Activated CD4-positive, alpha-beta T cell treated with anti-CD3 and anti-CD28 coated beads, Interleukin-10, Interleukin-2, amounts not matched to agents 100 ng/mL and 50 ng/mL, durations not matched to agents 16 hours and 8 hours (primary cell): ENCODE measurements at regions not wholly inside any gene's neighbourhood (a gene's known extent, or its start where the extent isn't known, plus 50 kb on each side); places are given as distances from the start of the nearest gene placed in this dataset.
A peak's percentile ranks its signal among the peaks of the same experiment; 100 is the strongest.
"Not testable (repeated sequence)": the region's sequence is repeated elsewhere in the genome, so short reads cannot be mapped to it uniquely, and the experiment has no call there.

Source experiments
- DNase-seq: peaks from one replicate; pipeline ENCODE4 v3.0.0-alpha.2; 2020

DNA sequence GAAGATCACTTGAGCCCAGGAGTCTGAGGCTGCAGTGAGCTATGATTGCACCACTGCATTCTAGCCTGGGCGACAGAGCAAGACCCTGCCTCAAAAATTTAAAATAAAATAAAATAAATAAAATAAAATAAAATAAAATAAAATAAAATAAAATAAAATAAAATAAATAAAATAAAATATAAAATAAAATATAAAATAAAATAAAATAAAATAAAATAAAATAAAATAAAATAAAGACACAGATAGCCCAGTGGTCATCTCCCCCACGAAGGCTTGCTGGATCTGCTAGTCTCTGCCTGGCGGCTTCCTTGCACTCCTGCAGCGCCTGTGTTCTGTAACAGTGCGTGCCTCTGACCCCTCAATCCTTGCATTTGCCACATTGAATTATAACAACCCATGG lies 76.8 kb upstream of the PWP1 start:
- DNase-seq = not testable (repeated sequence)

DNA sequence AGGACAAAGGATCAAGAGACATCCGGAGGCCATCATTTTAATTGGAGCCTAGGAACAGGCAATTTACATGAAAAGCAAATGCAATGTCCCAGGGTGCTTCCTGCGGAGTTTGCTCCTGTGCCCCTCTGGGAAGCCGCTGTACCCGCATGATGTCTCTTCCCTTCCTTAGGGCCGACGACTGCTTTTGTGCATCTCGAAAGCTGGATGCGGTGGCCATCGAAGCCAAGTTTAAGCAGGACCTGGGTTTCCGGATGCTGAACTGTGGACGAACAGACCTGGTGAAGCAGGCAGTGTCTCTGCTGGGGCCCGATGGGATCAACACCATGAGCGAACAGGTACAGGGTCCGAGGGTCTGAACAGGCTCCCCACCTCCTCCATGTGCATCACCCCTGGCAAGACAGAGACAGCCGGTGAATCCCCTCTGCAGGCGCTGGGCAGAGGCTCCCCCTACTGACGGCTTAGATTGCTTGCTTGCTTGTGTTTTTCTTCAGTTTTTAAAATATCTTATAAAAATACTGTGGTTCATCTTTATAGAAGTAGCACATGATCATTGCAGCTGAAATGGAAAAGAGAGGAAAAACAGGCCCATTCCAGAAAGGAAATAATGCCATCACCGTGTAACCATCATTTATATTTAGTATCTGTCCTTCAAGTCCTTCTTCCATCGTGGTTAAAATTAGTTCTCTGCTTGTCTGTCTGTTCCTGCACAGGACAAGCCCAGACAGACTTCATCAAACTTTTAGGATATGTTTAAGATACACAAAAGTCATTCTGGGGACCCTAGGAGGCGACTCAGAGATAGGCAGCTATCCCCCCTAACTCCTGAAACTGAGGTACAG lies 75.4 kb upstream of the PWP1 start:
- DNase-seq = peak; percentile 41

DNA sequence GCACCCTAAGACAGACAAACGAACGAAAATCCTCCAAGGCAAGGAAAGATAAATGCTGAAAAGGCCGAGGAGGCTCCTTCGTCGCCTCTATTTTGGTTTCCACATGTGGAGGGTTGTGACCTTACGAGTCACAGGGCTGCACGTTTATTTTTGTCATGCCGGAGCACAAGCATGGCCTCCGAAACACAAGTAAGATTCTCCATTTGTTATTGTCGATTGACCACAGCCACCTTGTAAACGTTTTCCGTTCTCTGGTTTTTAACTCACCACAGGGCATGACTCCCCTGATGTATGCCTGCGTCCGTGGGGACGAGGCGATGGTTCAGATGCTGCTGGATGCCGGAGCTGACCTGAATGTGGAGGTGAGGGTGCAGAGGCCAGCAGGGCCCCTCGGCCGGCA lies 73.1 kb upstream of the PWP1 start:
- no peak for DNase-seq

DNA sequence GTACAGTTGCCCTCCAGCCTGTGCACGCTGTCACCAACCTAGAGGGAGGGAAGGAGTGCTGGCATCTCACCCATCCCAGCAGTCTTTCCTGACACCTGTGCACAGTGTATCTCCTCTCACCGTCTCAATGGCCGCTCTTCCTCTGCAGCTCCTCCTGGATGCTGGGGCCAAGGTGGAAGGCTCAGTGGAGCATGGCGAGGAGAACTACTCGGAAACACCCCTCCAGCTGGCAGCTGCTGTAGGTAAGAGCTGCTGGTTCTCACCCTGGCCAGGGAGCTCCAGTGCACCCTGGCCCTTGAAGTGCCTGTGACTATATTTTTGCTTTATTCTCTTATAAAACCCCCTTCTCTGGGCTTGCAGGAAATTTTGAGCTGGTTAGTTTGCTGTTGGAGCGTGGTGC lies 68.7 kb upstream of the PWP1 start:
- no peak for DNase-seq

DNA sequence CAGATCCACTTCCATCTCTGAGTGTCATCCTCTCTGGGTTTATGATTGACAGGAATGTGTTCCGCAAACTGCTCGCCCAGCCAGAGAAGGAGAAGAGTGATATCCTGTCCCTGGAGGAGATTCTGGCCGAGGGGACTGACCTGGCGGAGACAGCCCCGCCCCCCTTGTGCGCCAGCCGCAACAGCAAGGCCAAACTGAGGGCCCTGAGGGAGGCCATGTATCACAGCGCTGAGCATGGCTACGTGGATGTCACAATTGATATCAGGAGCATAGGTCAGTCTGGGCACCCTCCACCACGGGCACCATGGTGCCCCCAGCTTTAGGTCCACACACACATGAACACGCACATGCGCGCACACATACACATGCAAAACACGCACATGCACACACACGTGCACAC lies 67.5 kb upstream of the PWP1 start:
- no peak for DNase-seq

DNA sequence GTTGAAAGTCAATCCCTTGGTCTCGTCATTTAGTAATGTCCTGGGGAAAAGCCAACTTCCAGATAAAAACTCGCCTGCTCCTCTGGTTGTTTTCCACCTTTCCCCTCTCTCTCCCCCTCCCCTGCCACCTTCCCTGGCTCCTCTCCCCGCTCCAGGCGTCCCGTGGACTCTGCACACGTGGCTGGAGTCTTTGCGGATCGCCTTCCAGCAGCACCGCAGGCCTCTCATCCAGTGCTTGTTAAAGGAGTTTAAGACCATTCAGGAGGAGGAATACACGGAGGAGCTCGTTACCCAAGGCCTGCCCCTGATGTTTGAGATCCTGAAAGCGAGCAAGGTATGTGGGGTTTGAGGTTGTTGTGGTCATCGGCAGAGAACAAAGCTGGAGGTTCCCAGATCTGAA lies 65.8 kb upstream of the PWP1 start:
- DNase-seq = no peak

DNA sequence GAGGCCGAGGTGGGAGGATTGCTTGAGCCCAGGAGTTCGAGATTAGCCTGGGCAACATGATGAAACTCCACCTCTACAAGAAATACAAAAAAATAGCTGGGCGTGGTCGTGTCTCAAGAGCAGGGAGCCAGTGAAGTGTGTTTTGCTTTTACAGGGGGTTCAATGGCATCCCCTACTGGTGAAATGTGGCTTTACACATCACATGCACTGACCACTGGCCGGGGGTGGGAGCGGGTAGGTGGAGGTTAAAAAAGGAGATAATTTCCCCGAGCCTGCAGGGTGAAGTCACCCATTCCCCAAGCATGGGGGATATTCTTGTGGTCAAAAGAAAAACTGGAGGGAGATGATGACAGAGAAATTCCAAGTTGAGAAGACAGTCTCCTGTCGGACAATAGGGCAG lies 63.6 kb upstream of the PWP1 start:
- peak; percentile 9 for DNase-seq

DNA sequence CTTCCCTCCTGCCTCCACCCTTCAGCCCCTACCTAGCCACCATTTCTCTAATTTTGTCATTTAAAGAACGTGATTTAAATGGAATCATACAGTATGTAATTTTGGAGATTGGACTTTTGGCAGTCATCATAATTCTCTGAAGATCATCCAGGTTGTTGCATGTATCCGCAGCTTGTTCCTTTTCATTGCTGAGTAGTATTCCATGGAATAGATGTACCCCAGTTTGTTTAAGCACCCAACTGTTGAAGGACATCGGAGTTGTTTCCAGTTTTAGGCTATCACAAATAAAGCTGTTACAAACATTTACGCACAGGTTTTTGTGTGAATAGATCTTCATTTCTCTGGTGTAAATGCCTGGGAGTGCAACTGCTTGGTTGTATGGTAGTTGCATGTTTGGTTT lies 61.1 kb upstream of the PWP1 start:
- DNase-seq = no peak

DNA sequence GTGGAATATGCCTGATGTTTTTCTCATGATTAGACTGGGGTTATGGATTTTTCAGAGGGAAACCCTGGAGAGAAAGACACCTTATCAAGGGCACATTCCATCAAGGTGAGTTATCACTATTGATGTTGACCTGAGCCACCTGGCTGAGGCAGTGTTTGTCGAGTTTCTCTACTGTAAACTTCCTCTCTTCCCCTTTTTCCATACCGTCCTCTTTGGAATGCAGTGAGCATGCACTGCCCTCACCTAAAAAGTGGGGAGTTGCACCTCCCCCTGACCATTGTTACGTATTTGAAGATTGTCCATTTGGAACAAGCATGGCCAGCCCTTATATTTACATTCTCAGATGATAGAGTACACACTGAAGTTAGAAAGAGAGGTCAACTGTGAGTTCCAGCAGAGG lies 53.9 kb upstream of the PWP1 start:
- no peak for DNase-seq

DNA sequence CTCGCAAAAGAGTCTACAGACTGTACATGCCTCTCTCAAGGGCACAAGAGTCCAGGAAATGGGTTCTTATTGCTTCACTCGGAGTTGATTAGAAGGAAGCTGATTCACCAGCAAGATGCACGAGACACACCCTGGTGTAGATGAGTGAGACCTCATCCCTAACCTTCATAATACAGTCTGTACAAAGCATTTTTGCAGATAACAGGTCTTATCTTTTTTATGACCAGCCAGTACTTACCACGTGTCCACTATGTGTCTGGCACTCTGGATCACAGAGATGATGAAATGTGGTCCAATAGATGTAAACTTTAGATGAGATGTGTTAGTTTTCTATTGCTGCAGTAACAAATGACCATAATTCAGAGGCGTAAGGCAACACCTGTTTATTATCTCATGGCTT lies 53.4 kb upstream of the PWP1 start:
- no peak for DNase-seq

DNA sequence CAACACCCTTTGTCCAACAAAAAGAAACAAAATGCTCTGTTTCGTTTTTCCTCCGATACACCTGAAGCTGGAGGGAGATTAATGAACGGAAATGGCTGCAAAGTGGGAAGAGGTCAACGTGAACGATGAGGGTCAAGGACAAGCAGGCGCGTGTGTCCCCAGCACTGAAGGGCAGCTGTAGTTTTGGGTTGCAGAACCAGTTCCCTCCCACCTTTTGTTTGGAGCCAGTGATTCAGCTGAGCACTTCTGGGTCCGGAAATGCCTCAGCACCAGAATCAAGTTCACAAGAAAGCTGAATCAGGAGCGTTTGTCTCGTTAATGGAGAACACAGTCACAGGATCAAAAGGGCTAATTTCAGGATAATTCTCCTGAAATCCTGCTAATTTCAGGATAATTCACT lies 51.1 kb upstream of the PWP1 start:
- DNase-seq = no peak

DNA sequence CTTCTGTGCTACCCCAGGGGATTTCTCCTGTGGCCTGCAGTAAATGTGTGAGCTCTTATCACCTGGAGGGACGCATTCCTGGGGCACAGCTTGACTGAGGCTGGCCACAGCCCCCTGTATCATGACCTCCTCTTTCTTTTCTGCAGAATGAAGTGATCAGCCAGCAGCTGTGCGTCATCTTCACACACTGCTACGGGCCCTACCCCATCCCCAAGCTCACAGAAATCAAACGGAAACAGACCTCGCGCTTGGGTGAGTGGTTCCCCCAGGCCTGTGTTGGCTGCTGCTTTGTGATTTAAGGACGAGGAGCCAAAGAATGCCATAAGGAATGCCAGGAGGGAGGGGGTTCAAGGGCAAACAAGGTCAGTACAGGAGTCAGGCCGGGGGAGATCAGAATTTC lies 50.5 kb upstream of the PWP1 start:
- no peak for DNase-seq
